Lung (tissue), 11 donors: ENCODE measurements at regions not wholly inside any gene's neighbourhood (a gene's known extent, or its start where the extent isn't known, plus 50 kb on each side); places are given as distances from the start of the nearest gene placed in this dataset.

Source experiments
- ATAC-seq: fragments of 200-7000 bp; cut with Tn5 transposase; one replicate; pipeline ENCODE4 v1.9.1; 2020; ENCODE audit warnings: moderate number of reproducible peaks; ENCODE audit not compliant: insufficient read depth, low FRiP score
- DNase-seq, 3 donors: peaks; one replicate each; pipeline ENCODE4 v3.0.0-alpha.2; 2013 to 2017
- H3K27ac ChIP-seq, 2 donors: one replicate each; pipeline ENCODE4 v1.5.1; 2013; ENCODE audit warnings: mild to moderate bottlenecking in 2 of 2, moderate library complexity in 2 of 2, control low read depth in 1 of 2, inconsistent platforms in 1 of 2, low read depth in 1 of 2, low read length in 1 of 2
- H3K27me3 ChIP-seq, 3 donors: one replicate each; pipeline ENCODE4 v1.5.1; 2013; ENCODE audit warnings: low read length in 2 of 3; ENCODE audit not compliant: control insufficient read depth in 3 of 3, insufficient read depth in 3 of 3
- H3K36me3 ChIP-seq, 4 donors: one replicate each; pipeline ENCODE4 v1.5.1; 2013; ENCODE audit warnings: low read length in 4 of 4, mild to moderate bottlenecking in 1 of 4, moderate library complexity in 1 of 4; ENCODE audit not compliant: control insufficient read depth in 4 of 4, insufficient read depth in 4 of 4
- H3K4me1 ChIP-seq, 5 donors: one replicate each; pipeline ENCODE4 v1.5.1; 2013; ENCODE audit warnings: low read length in 5 of 5, mild to moderate bottlenecking in 2 of 5, moderate library complexity in 1 of 5; ENCODE audit not compliant: control insufficient read depth in 5 of 5, insufficient read depth in 5 of 5
- H3K4me3 ChIP-seq: one replicate; pipeline ENCODE4 v1.5.1; 2013; ENCODE audit warnings: mild to moderate bottlenecking, control low read depth, moderate library complexity
- H3K9ac ChIP-seq, 2 donors: one replicate each; pipeline ENCODE4 v1.5.1; 2013; ENCODE audit warnings: low read length in 2 of 2, control low read depth in 1 of 2; ENCODE audit not compliant: insufficient read depth in 1 of 2
- H3K9me3 ChIP-seq, 4 donors: one replicate each; pipeline ENCODE4 v1.5.1; 2013; ENCODE audit warnings: low read length in 3 of 4, mild to moderate bottlenecking in 1 of 4, moderate library complexity in 1 of 4; ENCODE audit not compliant: control insufficient read depth in 4 of 4, insufficient read depth in 3 of 4
- CTCF ChIP-seq: IDR thresholded peaks from 2 replicates; pipeline ENCODE4 v1.5.1; 2012; ENCODE audit warnings: mild to moderate bottlenecking; ENCODE audit errors: control extremely low read depth, extremely low read depth
- WGBS, 2 donors: extraction: QIAGEN DNeasy Blood & Tissue Kit; methylation state at CpG; one replicate each; pipeline ENCODE4 v1.1.7; 2013; 5-methylcytosine and 5-hydroxymethylcytosine counted together
- donor health status: control.
- donor health status: control.
- donor health status: Bipolar disorder and iron deficiency.
- donor health status: healthy.
- donor health status: DM: yes; HTN: yes; CAD: no.

DNA sequence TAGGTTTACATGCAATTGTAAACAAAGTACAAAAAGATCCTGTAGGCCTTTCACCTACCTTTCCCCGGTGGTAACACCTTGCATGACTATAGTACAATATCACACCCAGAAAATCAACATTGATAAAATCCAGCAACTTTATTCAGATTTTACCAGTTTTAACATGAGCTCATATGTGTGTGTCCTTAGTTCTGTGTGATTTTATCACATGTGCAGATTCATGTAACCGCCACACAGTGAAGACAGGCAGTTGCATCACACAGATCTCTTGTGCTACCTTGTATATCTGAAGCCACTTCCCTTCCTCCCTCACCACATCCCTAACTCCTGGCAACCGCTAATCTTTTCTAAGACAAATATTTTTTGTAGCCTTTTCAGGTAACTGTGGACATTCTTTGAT lies 183.5 kb upstream of the C2CD4B start:
- Histone ChIP-seq H3K27me3 (no peaks in the 10 kb centered on the region), H3K27ac (no peak overlapping the region), H3K4me3 (no peak overlapping the region), H3K4me1 (peaks cover 0 to 3% (median 0%) of the 10 kb centered on the region in 5 donors), H3K9me3 (no peaks in the 10 kb centered on the region), H3K36me3 (no peaks in the 10 kb centered on the region), H3K9ac (no peak overlapping the region)
- ATAC-seq, result no peak
- 48 to 65% methylated on average over 3 of the region's 3 CpGs for WGBS, 2 donors
- DNase-seq, result no peak
- no peak for TF ChIP-seq CTCF

DNA sequence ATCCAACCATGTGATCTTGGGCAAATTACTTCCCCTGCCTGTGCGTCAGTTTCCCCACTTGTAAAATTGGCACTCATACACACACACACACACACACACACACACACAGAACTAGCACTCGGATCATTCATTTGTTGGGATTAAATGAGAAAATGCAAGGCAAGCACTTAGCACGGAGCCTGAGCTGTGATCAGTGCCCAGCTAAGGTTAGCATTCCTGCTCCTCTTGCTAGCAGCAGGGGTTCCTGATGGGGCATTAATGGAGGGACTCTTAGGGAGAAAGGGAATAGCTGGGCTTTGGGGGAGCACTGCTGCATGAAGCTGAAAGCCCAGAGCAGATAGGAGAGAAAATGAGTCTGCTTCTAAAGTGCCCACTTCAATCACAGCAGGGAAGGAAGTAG lies 187.7 kb upstream of the C2CD4B start:
- Histone ChIP-seq H3K9me3 (peaks cover 0 to 2% (median 0%) of the 10 kb centered on the region in 4 donors), H3K36me3 (no peaks in the 10 kb centered on the region), H3K4me1 (no peaks in the 10 kb centered on the region), H3K27me3 (no peaks in the 10 kb centered on the region), H3K9ac (no peak overlapping the region), H3K27ac (no peak overlapping the region), H3K4me3 (no peak overlapping the region)
- 78 to 94% methylated on average over 3 of the region's 3 CpGs for WGBS, 2 donors
- ATAC-seq, result no peak
- TF ChIP-seq CTCF, result no peak
- no peak for DNase-seq

- H3K27me3 ChIP-seq, result no peaks in the 10 kb centered on the region
- H3K9me3 ChIP-seq, result peaks cover 0 to 4% (median 0%) of the 10 kb centered on the region in 4 donors
- TF ChIP-seq CTCF, result no peak
- H3K4me3 ChIP-seq, result no peak overlapping the region
- DNase-seq (no peak), ATAC-seq (no peak)
- H3K4me1 ChIP-seq, result no peaks in the 10 kb centered on the region
- H3K9ac ChIP-seq, result no peak overlapping the region
- no peaks in the 10 kb centered on the region for H3K36me3 ChIP-seq
- H3K27ac ChIP-seq, result no peak overlapping the region
- WGBS, 2 donors, result 87 to 97% methylated on average over 5 of the region's 5 CpGs
These were observed 192.3 kb upstream of the C2CD4B start for GRCh38 chr15:62357431-62357830.

- H3K4me1 ChIP-seq, result no peaks in the 10 kb centered on the region
- H3K4me3 ChIP-seq, result no peak overlapping the region
- no peaks in the 10 kb centered on the region for H3K27me3 ChIP-seq
- no peak overlapping the region for H3K27ac ChIP-seq
- DNase-seq (no peak), ATAC-seq (no peak)
- 56 to 89% methylated on average over 3 of the region's 3 CpGs for WGBS, 2 donors
- H3K36me3 ChIP-seq, result no peaks in the 10 kb centered on the region
- no peak overlapping the region for H3K9ac ChIP-seq
- no peak for TF ChIP-seq CTCF
- H3K9me3 ChIP-seq, result peaks cover 0 to 4% (median 0%) of the 10 kb centered on the region in 4 donors
These were observed 194.3 kb upstream of the C2CD4B start for GRCh38 chr15:62359416-62359815.
